Gastrocnemius medialis (tissue), 4 donors: ENCODE measurements at regions not wholly inside any gene's neighbourhood (a gene's known extent, or its start where the extent isn't known, plus 50 kb on each side); places are given as distances from the start of the nearest gene placed in this dataset.

ENCODE experiments used
- CTCF ChIP-seq, 5 experiments: fragments of 450-650 bp in 3 of 5; fragments of 200-600 bp in 2 of 5; sonication (generic) in 2 of 5; IDR thresholded peaks in 4 of 5; conservative IDR thresholded peaks in 1 of 5; 1 replicate in 4 of 5; 2 replicates in 1 of 5; pipeline ENCODE4 v1.5.1; 2016 to 2019; ENCODE audit warnings: antibody characterized with exemption in 5 of 5, mild to moderate bottlenecking in 3 of 5, moderate library complexity in 3 of 5
- POLR2A ChIP-seq, 2 donors: fragments of 450-650 bp; IDR thresholded peaks; one replicate each; pipeline ENCODE4 v1.6.1; 2017; ENCODE audit warnings: antibody characterized with exemption in 2 of 2, mild to moderate bottlenecking in 2 of 2, moderate library complexity in 2 of 2

DNA sequence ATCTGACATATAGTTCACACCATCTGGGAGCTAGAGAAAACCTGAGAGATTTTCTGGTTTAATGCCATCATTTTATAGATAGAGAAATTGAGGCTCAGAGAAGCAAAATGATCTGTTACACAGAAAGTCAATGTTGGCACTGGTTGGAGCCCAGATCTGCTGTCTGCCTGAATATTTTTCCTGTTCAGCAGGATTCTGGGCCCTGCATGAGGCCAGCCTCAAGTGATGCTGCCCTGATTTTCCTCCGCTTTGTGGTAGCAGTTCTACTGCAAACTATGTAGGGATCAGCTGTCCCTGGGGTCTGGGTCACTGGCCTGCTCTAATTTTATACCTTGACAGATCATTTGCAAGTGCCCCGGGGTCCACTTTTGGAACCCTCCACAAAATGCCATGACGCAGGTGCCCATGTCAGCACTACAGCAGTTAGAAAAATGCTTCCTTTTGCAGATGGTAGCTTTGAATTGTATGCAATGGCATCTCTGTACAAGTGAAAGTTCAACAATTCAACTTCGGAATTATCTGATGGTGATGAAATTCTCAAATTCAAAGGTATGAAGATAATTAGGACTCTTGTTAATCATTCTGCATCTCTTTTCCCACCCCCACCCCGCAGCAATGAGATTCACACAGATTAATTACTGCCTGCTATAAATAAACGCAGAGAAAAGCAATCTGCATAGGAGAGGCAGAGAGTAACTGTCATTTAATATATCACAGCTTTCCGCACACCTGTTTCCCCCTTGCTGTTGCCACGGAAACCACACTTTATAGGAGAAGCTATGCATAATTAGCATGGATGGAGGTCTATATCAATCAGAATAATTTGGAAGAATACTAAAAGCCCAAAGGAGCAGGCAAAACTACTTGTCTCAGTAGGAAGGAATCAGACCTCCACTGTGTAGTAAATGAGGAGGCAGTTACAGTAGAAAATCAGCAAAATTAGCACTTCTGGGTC is 222.6 kb downstream of the PDCD6IP start:
- TF ChIP-seq CTCF (IDR thresholded peaks at IDR 0.05 in 4 of 5, conservative IDR thresholded peaks at IDR 0.05 in 1 of 5) (no peak), POLR2A (IDR thresholded peaks at IDR 0.05) (no peak)
